ENCODE measurements at regions not wholly inside any gene's neighbourhood (a gene's known extent, or its start where the extent isn't known, plus 50 kb on each side); places are given as distances from the start of the nearest gene placed in this dataset.

- TF ChIP-seq CTCF (IDR thresholded peaks at IDR 0.05) (no peak), EP300 (IDR thresholded peaks at IDR 0.05) (no peak), POLR2AphosphoS5 (IDR thresholded peaks at IDR 0.05) (no peak), POLR2A (IDR thresholded peaks at IDR 0.05; ENCODE audit: low read depth) (no peak)
Measured at GRCh38 chrX:96453139-96453538, 231.5 kb upstream of the DIAPH2 start.

All from esophagus muscularis mucosa (tissue), 4 donors.